GM12864 (cell line): ENCODE measurements at regions not wholly inside any gene's neighbourhood (a gene's known extent, or its start where the extent isn't known, plus 50 kb on each side); places are given as distances from the start of the nearest gene placed in this dataset.

ENCODE experiments used
- DNase-seq: peaks from one replicate; pipeline ENCODE4 v3.0.0-alpha.2; 2011; ENCODE audit warnings: low read depth
- H3K4me3 ChIP-seq: 2 replicates; pipeline ENCODE4 v1.5.1; 2011; ENCODE audit warnings: mild to moderate bottlenecking, low read depth, low read length, control low read depth
- TF ChIP-seq, protein P1 (sequence below): IDR thresholded peaks from 2 replicates; pipeline ENCODE4 v1.5.1; 2011; ENCODE audit warnings: low read depth, mild to moderate bottlenecking, moderate library complexity, low read length, control low read depth, inconsistent platforms; ENCODE audit errors: missing control alignments

GRCh38 chr3:90018779-90019178 lies 911.4 kb downstream of the EPHA3 start:
- TF ChIP-seq, protein P1, sequence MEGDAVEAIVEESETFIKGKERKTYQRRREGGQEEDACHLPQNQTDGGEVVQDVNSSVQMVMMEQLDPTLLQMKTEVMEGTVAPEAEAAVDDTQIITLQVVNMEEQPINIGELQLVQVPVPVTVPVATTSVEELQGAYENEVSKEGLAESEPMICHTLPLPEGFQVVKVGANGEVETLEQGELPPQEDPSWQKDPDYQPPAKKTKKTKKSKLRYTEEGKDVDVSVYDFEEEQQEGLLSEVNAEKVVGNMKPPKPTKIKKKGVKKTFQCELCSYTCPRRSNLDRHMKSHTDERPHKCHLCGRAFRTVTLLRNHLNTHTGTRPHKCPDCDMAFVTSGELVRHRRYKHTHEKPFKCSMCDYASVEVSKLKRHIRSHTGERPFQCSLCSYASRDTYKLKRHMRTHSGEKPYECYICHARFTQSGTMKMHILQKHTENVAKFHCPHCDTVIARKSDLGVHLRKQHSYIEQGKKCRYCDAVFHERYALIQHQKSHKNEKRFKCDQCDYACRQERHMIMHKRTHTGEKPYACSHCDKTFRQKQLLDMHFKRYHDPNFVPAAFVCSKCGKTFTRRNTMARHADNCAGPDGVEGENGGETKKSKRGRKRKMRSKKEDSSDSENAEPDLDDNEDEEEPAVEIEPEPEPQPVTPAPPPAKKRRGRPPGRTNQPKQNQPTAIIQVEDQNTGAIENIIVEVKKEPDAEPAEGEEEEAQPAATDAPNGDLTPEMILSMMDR: no peak
- no peak for DNase-seq
- H3K4me3 ChIP-seq: no peak overlapping the region

DNA sequence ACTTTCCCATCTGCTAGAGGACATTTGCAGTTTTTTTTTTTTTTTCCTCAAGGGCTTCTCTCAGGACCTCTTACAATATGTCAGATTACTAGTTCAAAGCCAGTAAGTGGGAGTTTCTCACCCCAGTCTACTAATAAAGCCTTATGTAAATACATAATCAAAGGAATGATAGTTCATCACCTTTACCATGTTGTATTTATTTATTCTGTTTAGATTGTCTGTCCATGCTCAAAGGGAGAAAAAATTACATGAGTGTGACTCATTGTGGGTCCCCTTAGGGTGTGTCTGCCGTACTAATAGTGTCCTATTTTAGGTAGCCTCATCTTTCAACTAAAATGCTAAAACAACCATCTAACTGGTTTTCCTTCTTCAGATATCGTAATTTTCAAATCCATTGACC lies 917.6 kb downstream of the EPHA3 start:
- TF ChIP-seq, protein P1: no peak
- DNase-seq: no peak
- H3K4me3 ChIP-seq: no peak overlapping the region

- no peak for DNase-seq
Observed at GRCh38 chr3:90026406-90026805, 919.0 kb downstream of the EPHA3 start.

GRCh38 chr3:90031121-90031520 lies 923.7 kb downstream of the EPHA3 start:
- TF ChIP-seq, protein P1: no peak
- DNase-seq: no peak
- H3K4me3 ChIP-seq: no peak overlapping the region

More at GRCh38 chr3:90026406-90026805, 919.0 kb downstream of the EPHA3 start:
- TF ChIP-seq, protein P1: no peak
- H3K4me3 ChIP-seq: no peak overlapping the region

GRCh38 chr3:90032980-90033641 lies 925.7 kb downstream of the EPHA3 start:
- TF ChIP-seq, protein P1: no peak
- no peak for DNase-seq

DNA sequence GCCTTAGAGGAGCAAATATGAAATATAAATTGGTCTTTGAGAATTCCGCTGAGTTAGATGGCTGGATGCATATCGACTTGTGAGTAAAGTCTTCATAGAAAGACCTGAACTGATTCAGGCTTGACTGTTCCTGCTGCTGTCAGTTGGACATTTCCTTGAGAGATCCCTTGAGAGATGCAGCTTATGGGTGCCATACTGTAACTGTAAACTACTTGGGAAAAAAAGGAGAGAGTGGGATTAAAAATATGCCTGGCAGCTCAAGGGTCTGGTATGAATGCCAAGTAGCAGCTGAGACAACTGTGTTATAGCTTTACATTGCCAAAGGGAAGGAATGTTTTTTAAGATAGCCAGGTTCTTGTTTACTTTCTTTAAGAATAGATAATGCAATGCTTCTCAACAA lies 926.6 kb downstream of the EPHA3 start:
- no peak overlapping the region for H3K4me3 ChIP-seq
- TF ChIP-seq, protein P1: no peak
- DNase-seq: no peak

More at GRCh38 chr3:90032980-90033641, 925.7 kb downstream of the EPHA3 start:
- H3K4me3 ChIP-seq: no peak overlapping the region

DNA sequence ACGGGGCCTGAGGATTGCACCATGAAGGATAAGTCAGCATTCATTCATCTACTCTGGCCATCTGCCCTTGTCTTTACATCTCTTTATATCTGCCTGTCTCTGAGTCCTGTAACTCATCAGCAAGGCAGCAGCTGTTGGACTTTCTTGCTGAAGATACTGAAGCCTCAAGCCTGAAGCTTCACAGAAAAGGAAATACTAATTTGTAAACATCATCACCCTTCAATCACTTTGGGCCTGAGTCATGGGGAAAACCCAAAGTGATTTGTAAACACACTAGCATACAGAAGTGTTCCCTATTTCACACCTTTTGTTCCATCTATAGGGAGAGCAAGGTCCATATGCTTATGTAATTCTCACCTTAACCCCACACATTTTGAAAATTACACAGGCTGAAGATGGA lies 928.2 kb downstream of the EPHA3 start:
- H3K4me3 ChIP-seq: no peak overlapping the region
- DNase-seq: no peak
- TF ChIP-seq, protein P1: no peak
